LNCAP (cell line): ENCODE measurements at regions not wholly inside any gene's neighbourhood (a gene's known extent, or its start where the extent isn't known, plus 50 kb on each side); places are given as distances from the start of the nearest gene placed in this dataset.

ENCODE experiments used
- TF ChIP-seq, protein P1 (sequence below): fragments of 450-650 bp; IDR thresholded peaks from 2 replicates; pipeline ENCODE4 v1.5.1; 2017; ENCODE audit warnings: mild to moderate bottlenecking

DNA sequence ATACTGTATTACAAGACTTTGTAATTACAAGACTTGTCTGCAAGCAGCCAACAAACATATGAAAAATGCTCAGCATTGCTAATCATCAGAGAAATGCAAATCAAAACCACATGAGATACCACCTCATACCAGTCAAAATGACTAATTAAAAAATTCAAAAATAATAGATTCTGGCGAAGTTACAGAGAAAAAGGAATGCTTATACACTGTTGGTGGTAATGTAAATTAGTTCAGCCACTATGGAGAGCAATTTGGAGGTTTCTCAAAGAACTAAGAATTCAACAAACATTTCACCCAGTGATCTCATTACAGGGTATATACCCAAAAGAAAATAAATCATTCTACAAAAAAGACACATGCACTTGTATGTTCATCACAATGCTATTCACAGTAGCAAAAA lies 617.5 kb upstream of the CCDC54 start:
- TF ChIP-seq, protein P1, sequence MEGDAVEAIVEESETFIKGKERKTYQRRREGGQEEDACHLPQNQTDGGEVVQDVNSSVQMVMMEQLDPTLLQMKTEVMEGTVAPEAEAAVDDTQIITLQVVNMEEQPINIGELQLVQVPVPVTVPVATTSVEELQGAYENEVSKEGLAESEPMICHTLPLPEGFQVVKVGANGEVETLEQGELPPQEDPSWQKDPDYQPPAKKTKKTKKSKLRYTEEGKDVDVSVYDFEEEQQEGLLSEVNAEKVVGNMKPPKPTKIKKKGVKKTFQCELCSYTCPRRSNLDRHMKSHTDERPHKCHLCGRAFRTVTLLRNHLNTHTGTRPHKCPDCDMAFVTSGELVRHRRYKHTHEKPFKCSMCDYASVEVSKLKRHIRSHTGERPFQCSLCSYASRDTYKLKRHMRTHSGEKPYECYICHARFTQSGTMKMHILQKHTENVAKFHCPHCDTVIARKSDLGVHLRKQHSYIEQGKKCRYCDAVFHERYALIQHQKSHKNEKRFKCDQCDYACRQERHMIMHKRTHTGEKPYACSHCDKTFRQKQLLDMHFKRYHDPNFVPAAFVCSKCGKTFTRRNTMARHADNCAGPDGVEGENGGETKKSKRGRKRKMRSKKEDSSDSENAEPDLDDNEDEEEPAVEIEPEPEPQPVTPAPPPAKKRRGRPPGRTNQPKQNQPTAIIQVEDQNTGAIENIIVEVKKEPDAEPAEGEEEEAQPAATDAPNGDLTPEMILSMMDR, result no peak

DNA sequence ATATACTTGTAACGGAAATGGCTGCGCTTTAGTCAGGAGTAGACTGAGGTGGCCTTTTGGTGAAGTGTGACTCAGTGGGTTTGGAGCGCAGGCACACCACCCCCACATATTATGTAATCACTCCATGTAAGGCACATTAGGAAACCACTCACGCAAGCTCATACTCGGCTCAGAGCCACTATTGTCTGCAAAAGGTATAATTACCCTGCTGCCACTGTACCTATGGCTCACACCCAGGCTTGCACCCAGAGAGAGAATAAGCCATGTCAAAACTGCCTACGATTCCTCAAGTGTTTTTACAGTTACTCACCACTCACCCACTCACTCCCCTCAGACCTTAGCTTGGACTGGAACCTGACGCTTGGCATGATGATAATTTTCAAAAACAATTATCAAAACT lies 611.9 kb upstream of the CCDC54 start:
- TF ChIP-seq, protein P1, result no peak

DNA sequence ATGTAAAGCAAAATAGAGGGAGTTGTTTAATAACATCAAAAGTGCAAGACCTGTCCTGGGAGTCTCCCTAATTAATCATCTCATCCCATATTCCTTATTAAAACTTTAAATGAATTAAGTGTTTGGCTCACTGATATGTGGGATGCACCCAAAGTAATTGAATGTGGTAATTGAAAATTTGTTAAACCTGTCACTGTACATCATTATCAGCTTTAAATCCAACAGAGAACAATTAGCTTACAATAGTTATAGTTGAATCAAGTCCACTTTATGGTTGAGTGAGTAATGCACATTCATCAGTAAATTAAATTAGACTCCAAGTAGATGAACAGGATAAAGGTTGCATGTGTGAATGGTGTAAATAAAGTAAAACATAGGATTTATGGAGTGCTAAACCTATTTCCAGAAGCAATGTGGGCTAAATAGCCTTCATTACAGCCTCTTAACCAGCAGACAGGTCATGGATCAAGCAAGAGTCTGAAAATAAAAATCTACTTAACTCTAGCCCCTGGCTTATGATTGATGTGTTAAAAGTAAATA lies 608.2 kb upstream of the CCDC54 start:
- TF ChIP-seq, protein P1, result no peak

DNA sequence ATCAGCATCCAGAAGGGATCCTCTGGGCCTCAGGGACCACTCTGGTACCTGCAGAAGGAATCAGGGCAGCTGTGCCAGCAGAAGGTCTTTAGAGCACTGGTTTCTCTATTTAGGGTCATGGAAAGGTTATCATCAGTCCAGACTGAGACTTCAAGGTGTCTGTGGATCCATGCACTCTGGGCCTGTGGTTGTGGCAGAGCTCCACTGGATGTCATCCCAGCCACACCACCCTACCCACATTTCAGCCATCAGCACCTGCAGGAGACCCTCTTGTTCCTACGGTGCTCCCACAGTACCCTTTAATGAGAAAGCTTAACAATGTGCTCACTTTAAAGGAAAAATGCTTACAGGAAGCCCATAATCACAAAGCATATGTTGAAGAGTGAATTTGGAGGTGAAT lies 603.4 kb upstream of the CCDC54 start:
- TF ChIP-seq, protein P1, result no peak

DNA sequence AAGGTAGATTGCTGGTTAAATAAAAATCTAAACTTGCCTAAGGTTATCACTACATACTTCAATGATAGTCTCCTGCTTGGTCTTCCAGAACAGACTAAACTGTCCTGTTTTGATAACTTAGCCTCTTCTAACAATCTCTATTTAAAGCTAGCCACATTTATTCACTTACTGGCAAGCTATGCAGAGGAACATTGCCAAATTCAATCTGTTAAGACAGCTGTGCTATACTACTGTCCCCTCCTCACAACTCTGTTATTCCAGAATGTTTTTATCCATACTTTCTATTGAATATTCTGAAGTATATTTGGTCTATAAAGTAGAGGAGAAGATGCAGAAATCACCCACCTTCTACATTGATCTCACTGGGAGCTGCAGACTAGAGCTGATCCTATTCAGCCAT lies 594.0 kb upstream of the CCDC54 start:
- TF ChIP-seq, protein P1, result no peak

DNA sequence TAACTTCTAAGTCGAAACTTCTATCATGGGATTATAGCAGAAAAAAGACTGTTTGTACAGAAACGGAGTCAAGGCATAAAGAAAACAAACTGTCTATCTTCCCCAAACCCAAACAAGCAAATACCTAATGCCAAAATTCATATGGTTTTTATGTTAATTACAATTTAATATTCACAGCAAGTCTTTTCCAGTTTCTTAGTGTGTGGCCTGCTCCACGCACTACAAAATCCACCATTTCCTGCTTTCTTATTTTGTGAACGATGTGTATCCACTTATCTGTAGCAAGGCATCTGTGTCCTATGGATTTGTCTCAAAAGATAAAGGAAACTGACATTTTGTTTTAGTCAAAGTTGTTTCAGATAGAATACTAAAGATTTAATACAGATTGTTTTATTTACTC lies 588.0 kb upstream of the CCDC54 start:
- TF ChIP-seq, protein P1, result no peak

DNA sequence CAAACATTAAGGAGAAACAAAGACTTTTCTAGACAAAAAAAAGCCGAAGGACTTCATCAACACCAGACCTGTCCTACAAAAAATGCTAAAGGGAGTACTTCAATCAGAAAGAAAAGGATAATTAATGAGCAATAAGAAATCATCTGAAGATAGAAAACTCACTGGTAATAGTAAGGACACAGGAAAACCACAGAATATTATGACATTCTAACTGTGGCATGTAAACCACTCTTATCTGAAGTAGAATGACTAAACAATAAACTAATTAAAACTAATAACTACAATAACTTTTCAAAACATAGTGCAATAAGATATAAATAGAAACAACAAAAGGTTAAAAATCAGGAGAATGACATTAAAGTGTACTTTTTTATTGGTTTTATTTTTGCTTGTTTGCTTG lies 584.5 kb upstream of the CCDC54 start:
- TF ChIP-seq, protein P1, result no peak

DNA sequence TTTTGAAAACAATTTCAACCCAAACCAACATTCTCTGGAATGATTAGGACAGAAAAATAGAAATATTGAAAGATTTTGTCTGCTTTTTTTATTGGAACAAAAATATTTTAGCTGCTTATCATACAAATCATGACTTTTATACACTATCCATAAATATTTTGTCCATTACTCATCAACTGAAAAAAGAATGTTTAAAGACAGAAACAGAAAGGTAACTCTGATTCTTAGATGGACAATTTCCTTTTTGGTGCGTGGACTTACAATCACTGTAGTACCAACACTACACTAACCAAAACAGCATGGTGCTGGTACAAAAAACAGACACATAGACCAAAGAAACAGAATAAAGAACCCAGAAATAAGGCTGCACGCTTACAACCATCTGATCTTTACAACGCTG lies 582.8 kb upstream of the CCDC54 start:
- TF ChIP-seq, protein P1, result no peak
